OCI-LY1 (cell line): ENCODE measurements at regions not wholly inside any gene's neighbourhood (a gene's known extent, or its start where the extent isn't known, plus 50 kb on each side); places are given as distances from the start of the nearest gene placed in this dataset.

Experiments used
- CTCF ChIP-seq: fragments of 200-600 bp; sonication (generic), shearing (Covaris generic); IDR thresholded peaks from 2 replicates; pipeline ENCODE4 v1.5.1; 2017; ENCODE audit warnings: mild to moderate bottlenecking, antibody characterized with exemption, low read length, moderate library complexity, mixed read lengths
- EZH2 ChIP-seq: fragments of 200-600 bp; sonication (generic), shearing (Covaris generic); IDR thresholded peaks from 2 replicates; pipeline ENCODE4 v1.8.0; 2017; ENCODE audit warnings: borderline replicate concordance, mixed run types, mild to moderate bottlenecking, antibody characterized with exemption, low read length, moderate library complexity, mixed read lengths

- TF ChIP-seq CTCF, result no peak
- TF ChIP-seq EZH2, result no peak
Measured at GRCh38 chr22:48743601-48744282, 1083.9 kb downstream of the BRD1 start.
